ENCODE measurements at regions not wholly inside any gene's neighbourhood (a gene's known extent, or its start where the extent isn't known, plus 50 kb on each side); places are given as distances from the start of the nearest gene placed in this dataset.

- no peaks in the 10 kb centered on the region for H3K9me3 ChIP-seq
- no peak for DNase-seq
- CTCF ChIA-PET, result no interaction called here
These were observed 441.2 kb upstream of the ANO3 start for GRCh38 chr11:25890626-25891260.

More at GRCh38 chr11:25890626-25891260, 441.2 kb upstream of the ANO3 start:
- H3K9me2 ChIP-seq, result no peaks in the 10 kb centered on the region
- no peaks in the 10 kb centered on the region for H4K20me1 ChIP-seq (ENCODE audit: insufficient read depth)
- no peaks in the 10 kb centered on the region for H3K27me3 ChIP-seq (ENCODE audit: insufficient read depth)
- no peak overlapping the region for H3K27ac ChIP-seq (ENCODE audit: low read depth in 2 of 2, low read length in 1 of 2)
- WGBS (ENCODE audit: low lambda C conversion rate), result 42% methylated on average over 3 of the region's 3 CpGs
- no peak overlapping the region for H2AFZ ChIP-seq (ENCODE audit: low read depth)
- H3K4me1 ChIP-seq (ENCODE audit: control insufficient read depth in 1 of 2, insufficient read depth in 2 of 2, low read depth in 1 of 2, low read length in 1 of 2), result no peaks in the 10 kb centered on the region; a peak in 1 of 4 replicates
- no peak overlapping the region for H3K4me3 ChIP-seq (ENCODE audit: low read depth in 2 of 2, low read length in 1 of 2)
- no peak overlapping the region for H3K4me2 ChIP-seq
- no peak overlapping the region for H3K9ac ChIP-seq
- no peaks in the 10 kb centered on the region for H3K36me3 ChIP-seq (replicated peaks in 1 of 2; ENCODE audit: control insufficient read depth in 1 of 2, insufficient read depth in 2 of 2, low read length in 1 of 2)
- POLR2A ChIA-PET, result no interaction called here
- no peaks in the 10 kb centered on the region for H3F3A ChIP-seq (replicated peaks; ENCODE audit: insufficient read depth)
- no peaks in the 10 kb centered on the region for H3K79me2 ChIP-seq (ENCODE audit: insufficient read depth)
- TF ChIP-seq REST (IDR thresholded peaks at IDR 0.05; ENCODE audit: low read depth, low read length), result no peak
- TF ChIP-seq TCF12 (IDR thresholded peaks at IDR 0.05), result no peak
- no peak for TF ChIP-seq SIN3A (IDR thresholded peaks at IDR 0.05; ENCODE audit: borderline replicate concordance, low read depth, low read length)
- TF ChIP-seq RCOR1 (IDR thresholded peaks at IDR 0.05; ENCODE audit: low read length), result no peak
- TF ChIP-seq GABPA (IDR thresholded peaks at IDR 0.05; ENCODE audit: low read depth), result no peak
- TF ChIP-seq YY1 (IDR thresholded peaks at IDR 0.05; ENCODE audit: low read depth), result no peak
- TF ChIP-seq PBX3 (IDR thresholded peaks at IDR 0.05), result no peak
- no peak for TF ChIP-seq IRF3 (IDR thresholded peaks at IDR 0.05; ENCODE audit: low read depth, low read length)
- no peak for TF ChIP-seq RAD21 (IDR thresholded peaks at IDR 0.05; ENCODE audit: low read length)
- TF ChIP-seq ELF1 (IDR thresholded peaks at IDR 0.05), result no peak
- no peak for TF ChIP-seq NRF1 (IDR thresholded peaks at IDR 0.05; ENCODE audit: low read depth, low read length)
- TF ChIP-seq GATA2 (CRISPR knock-in tag; IDR thresholded peaks at IDR 0.05), result no peak
- no peak for TF ChIP-seq USF1 (IDR thresholded peaks at IDR 0.05; ENCODE audit: borderline replicate concordance, low read depth)
- TF ChIP-seq JUND (IDR thresholded peaks at IDR 0.05), result no peak

Measured in SK-N-SH (cell line).